ENCODE measurements at regions not wholly inside any gene's neighbourhood (a gene's known extent, or its start where the extent isn't known, plus 50 kb on each side); places are given as distances from the start of the nearest gene placed in this dataset.

- intact Hi-C loops (cut with DNase I; ENCODE audit: low total_unique reads) (no loop called here), in situ Hi-C loops (cut with MboI; ENCODE audit: low sequenced_read_pairs in 4 of 4) (no loop called here)
- H3K27ac ChIP-seq = no peak overlapping the region
- no peaks in the 10 kb centered on the region for H3K27me3 ChIP-seq
- no peaks in the 10 kb centered on the region for H3K4me1 ChIP-seq
- ATAC-seq (no peak), DNase-seq (no peak)
- TF ChIP-seq CTCF (IDR thresholded peaks at IDR 0.05 in 4 of 5, conservative IDR thresholded peaks at IDR 0.05 in 1 of 5) = no peak
- TF ChIP-seq POLR2A (IDR thresholded peaks at IDR 0.05) = no peak
- no peaks in the 10 kb centered on the region for H3K9me3 ChIP-seq
- H3K4me3 ChIP-seq = no peak overlapping the region
- no peaks in the 10 kb centered on the region for H3K36me3 ChIP-seq
Observed at GRCh38 chr1:239795304-239795703, 296.4 kb upstream of the FMN2 start.

- Histone ChIP-seq H3K27me3 (no peaks in the 10 kb centered on the region), H3K9me3 (no peaks in the 10 kb centered on the region), H3K4me3 (no peak overlapping the region), H3K27ac (no peak overlapping the region), H3K4me1 (no peaks in the 10 kb centered on the region), H3K36me3 (no peaks in the 10 kb centered on the region)
- DNase-seq (no peak), ATAC-seq (no peak)
- in situ Hi-C loops (cut with MboI; ENCODE audit: low sequenced_read_pairs in 4 of 4) (no loop called here), intact Hi-C loops (cut with DNase I; ENCODE audit: low total_unique reads) (no loop called here)
- TF ChIP-seq POLR2A (IDR thresholded peaks at IDR 0.05) = no peak
- TF ChIP-seq CTCF (IDR thresholded peaks at IDR 0.05 in 4 of 5, conservative IDR thresholded peaks at IDR 0.05 in 1 of 5) = no peak
Observed at GRCh38 chr1:239799617-239800016, 292.1 kb upstream of the FMN2 start.

- no peaks in the 10 kb centered on the region for H3K9me3 ChIP-seq
- intact Hi-C loops (cut with DNase I; ENCODE audit: low total_unique reads) = no loop called here
- no peak for DNase-seq
- in situ Hi-C loops (cut with MboI; ENCODE audit: low sequenced_read_pairs in 4 of 4) = no loop called here
- no peak for ATAC-seq
- no peaks in the 10 kb centered on the region for H3K36me3 ChIP-seq
- no peaks in the 10 kb centered on the region for H3K4me1 ChIP-seq
- TF ChIP-seq POLR2A (IDR thresholded peaks at IDR 0.05) (no peak), CTCF (IDR thresholded peaks at IDR 0.05 in 4 of 5, conservative IDR thresholded peaks at IDR 0.05 in 1 of 5) (no peak)
- H3K4me3 ChIP-seq = no peak overlapping the region
- H3K27ac ChIP-seq = no peak overlapping the region
- no peaks in the 10 kb centered on the region for H3K27me3 ChIP-seq
Observed at GRCh38 chr1:239800861-239801260, 290.8 kb upstream of the FMN2 start.

- Histone ChIP-seq H3K4me1 (no peaks in the 10 kb centered on the region), H3K9me3 (no peaks in the 10 kb centered on the region), H3K4me3 (no peak overlapping the region), H3K27ac (no peak overlapping the region), H3K27me3 (no peaks in the 10 kb centered on the region), H3K36me3 (no peaks in the 10 kb centered on the region)
- TF ChIP-seq POLR2A (IDR thresholded peaks at IDR 0.05) = no peak
- no peak for TF ChIP-seq CTCF (IDR thresholded peaks at IDR 0.05 in 4 of 5, conservative IDR thresholded peaks at IDR 0.05 in 1 of 5)
- intact Hi-C loops (cut with DNase I; ENCODE audit: low total_unique reads) = no loop called here
- in situ Hi-C loops (cut with MboI; ENCODE audit: low sequenced_read_pairs in 4 of 4) = no loop called here
- DNase-seq (no peak), ATAC-seq (no peak)
Observed at GRCh38 chr1:239802275-239802674, 289.4 kb upstream of the FMN2 start.

- in situ Hi-C loops (cut with MboI; ENCODE audit: low sequenced_read_pairs in 4 of 4) = no loop called here
- no peak for DNase-seq
- Histone ChIP-seq H3K36me3 (no peaks in the 10 kb centered on the region), H3K27me3 (no peaks in the 10 kb centered on the region), H3K4me3 (no peak overlapping the region), H3K27ac (no peak overlapping the region), H3K4me1 (no peaks in the 10 kb centered on the region), H3K9me3 (no peaks in the 10 kb centered on the region)
- intact Hi-C loops (cut with DNase I; ENCODE audit: low total_unique reads) = no loop called here
- TF ChIP-seq POLR2A (IDR thresholded peaks at IDR 0.05) = no peak
- no peak for TF ChIP-seq CTCF (IDR thresholded peaks at IDR 0.05 in 4 of 5, conservative IDR thresholded peaks at IDR 0.05 in 1 of 5)
- no peak for ATAC-seq
Observed at GRCh38 chr1:239803781-239804180, 287.9 kb upstream of the FMN2 start.

All from gastrocnemius medialis (tissue), 4 donors.